ENCODE measurements at regions not wholly inside any gene's neighbourhood (a gene's known extent, or its start where the extent isn't known, plus 50 kb on each side); places are given as distances from the start of the nearest gene placed in this dataset.

- Histone ChIP-seq H2BK120ac (replicated peaks; ENCODE audit: low read depth, low read length) (no peak overlapping the region), H4K8ac (ENCODE audit: extremely low read depth, insufficient read depth, low read length) (no peak overlapping the region), H3K23me2 (ENCODE audit: low read depth, low read length) (no peaks in the 10 kb centered on the region), H4K5ac (ENCODE audit: insufficient read length, low read depth, low read length) (no peak overlapping the region), H3K4me2 (ENCODE audit: insufficient read depth in 1 of 2, low read depth in 2 of 2, low read length in 2 of 2) (no peak overlapping the region), H3K14ac (ENCODE audit: insufficient read length) (no peak overlapping the region), H3K23ac (ENCODE audit: insufficient read length) (no peak overlapping the region), H4K20me1 (replicated peaks in 1 of 2; ENCODE audit: control insufficient read depth in 1 of 2, insufficient read depth in 2 of 2, low read length in 2 of 2) (no peaks in the 10 kb centered on the region), H4K91ac (replicated peaks; ENCODE audit: insufficient read length, low read length) (no peak overlapping the region), H3K4me1 (replicated peaks in 1 of 4; ENCODE audit: control insufficient read depth in 3 of 4, insufficient read depth in 4 of 4, low read length in 3 of 4) (no peaks in the 10 kb centered on the region; a peak in 1 of 7 replicates), H2BK5ac (ENCODE audit: low read depth, low read length) (no peak overlapping the region), H3K4me3 (ENCODE audit: extremely low read depth in 1 of 4, insufficient read depth in 2 of 4, low read depth in 3 of 4, low read length in 4 of 4) (no peak overlapping the region), H3K9me3 (ENCODE audit: insufficient read depth in 2 of 2, low read depth in 1 of 2, low read length in 1 of 2) (no peaks in the 10 kb centered on the region), H3K36me3 (ENCODE audit: control insufficient read depth in 2 of 4, insufficient read depth in 4 of 4, low read length in 3 of 4) (no peaks in the 10 kb centered on the region), H3K79me1 (ENCODE audit: low read depth, low read length) (no peaks in the 10 kb centered on the region), H3K9ac (replicated peaks in 1 of 4; ENCODE audit: extremely low read depth in 1 of 4, low read depth in 3 of 4, low read length in 3 of 4) (no peak overlapping the region), H2AFZ (ENCODE audit: low read length) (no peak overlapping the region), H2BK20ac (ENCODE audit: low read length) (no peak overlapping the region), H3K27me3 (replicated peaks in 1 of 4; ENCODE audit: control insufficient read depth in 3 of 4, extremely low read depth in 1 of 4, insufficient read depth in 3 of 4, low read length in 3 of 4) (no peaks in the 10 kb centered on the region), H2BK12ac (ENCODE audit: low read depth, low read length) (no peak overlapping the region), H3K56ac (replicated peaks; ENCODE audit: insufficient read length, low read depth, low read length) (no peak overlapping the region), H2BK15ac (ENCODE audit: low read length) (no peak overlapping the region), H3K27ac (ENCODE audit: low read depth, low read length) (no peak overlapping the region), H2AK5ac (ENCODE audit: low read depth, low read length) (no peak overlapping the region), H3K79me2 (ENCODE audit: control insufficient read depth in 1 of 2, insufficient read depth in 2 of 2, low read length in 2 of 2) (no peaks in the 10 kb centered on the region), H3K4ac (replicated peaks; ENCODE audit: insufficient read length, low read depth, low read length) (no peak overlapping the region), H3K18ac (ENCODE audit: extremely low read depth, low read length) (no peak overlapping the region)
- 86% methylated on average over 2 of the region's 3 CpGs; no CpG with 5 or more reads in 1 of the 2 experiments for WGBS, 2 experiments (ENCODE audit: extremely low coverage in 1 of 2, insufficient coverage in 1 of 2, insufficient read length in 1 of 2, insufficient replicate concordance in 2 of 2, low coverage in 1 of 2, low lambda C conversion rate in 2 of 2, missing lambda C conversion rate in 1 of 2)
- FAIRE-seq (no peak), DNase-seq (ENCODE audit: low read depth in 1 of 2, low spot score in 2 of 2) (no peak)
- POLR2A ChIA-PET (ENCODE audit: partially characterized antibody) = no interaction called here
- 0 out of 2 replicates have a peak, but pooled peaks have one; percentile 20 for TF ChIP-seq KDM1A (IDR thresholded peaks at IDR 0.05; ENCODE audit: borderline replicate concordance, low read length)
- TF ChIP-seq TBP (IDR thresholded peaks at IDR 0.05; ENCODE audit: low read depth, low read length) = no peak
- CTCF ChIA-PET (ENCODE audit: partially characterized antibody) = interaction anchor here (0.7 to 1.7 kb wide), 8 partner anchors 8 to 165 kb away, joined by 3 to 8 read pairs (median 3); no protein-coding TSS in a partner anchor
Measured at GRCh38 chr3:160170409-160171370, 54.5 kb upstream of the C3orf80 start.

Measured in H1 (cell line).